Retinal pigment epithelial cell (primary cell): ENCODE measurements at regions not wholly inside any gene's neighbourhood (a gene's known extent, or its start where the extent isn't known, plus 50 kb on each side); places are given as distances from the start of the nearest gene placed in this dataset.

Source experiments
- DNase-seq: peaks from one replicate; pipeline ENCODE4 v3.0.0-alpha.2; 2010; ENCODE audit warnings: low read depth
- H3K4me3 ChIP-seq: 2 replicates; pipeline ENCODE4 v1.5.1; 2011; ENCODE audit warnings: mild to moderate bottlenecking, low read length, control low read depth, moderate library complexity
- TF ChIP-seq, protein P1 (sequence below): conservative IDR thresholded peaks from 2 replicates; pipeline ENCODE4 v1.5.1; 2011; ENCODE audit warnings: low read depth, low read length, control low read depth, inconsistent platforms

DNA sequence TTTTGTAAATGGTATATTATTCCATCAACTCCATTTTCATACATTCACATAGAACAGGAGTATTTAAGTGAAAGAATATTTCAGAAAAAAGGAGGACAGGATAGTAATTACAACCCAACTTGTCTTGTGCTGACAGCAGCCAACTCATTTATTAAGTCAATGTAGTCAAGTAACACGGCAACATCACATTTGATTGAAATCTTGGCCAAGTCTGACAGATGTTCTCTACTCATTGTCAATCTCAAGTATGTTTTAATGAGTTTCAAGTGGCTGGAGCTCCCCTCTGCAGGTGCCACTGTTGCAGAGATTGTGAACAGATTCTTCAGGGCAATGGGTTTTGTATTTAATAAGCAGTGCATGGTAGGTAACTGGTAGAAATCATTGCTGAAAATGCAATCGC lies 332.5 kb downstream of the C4orf33 start:
- TF ChIP-seq, protein P1, sequence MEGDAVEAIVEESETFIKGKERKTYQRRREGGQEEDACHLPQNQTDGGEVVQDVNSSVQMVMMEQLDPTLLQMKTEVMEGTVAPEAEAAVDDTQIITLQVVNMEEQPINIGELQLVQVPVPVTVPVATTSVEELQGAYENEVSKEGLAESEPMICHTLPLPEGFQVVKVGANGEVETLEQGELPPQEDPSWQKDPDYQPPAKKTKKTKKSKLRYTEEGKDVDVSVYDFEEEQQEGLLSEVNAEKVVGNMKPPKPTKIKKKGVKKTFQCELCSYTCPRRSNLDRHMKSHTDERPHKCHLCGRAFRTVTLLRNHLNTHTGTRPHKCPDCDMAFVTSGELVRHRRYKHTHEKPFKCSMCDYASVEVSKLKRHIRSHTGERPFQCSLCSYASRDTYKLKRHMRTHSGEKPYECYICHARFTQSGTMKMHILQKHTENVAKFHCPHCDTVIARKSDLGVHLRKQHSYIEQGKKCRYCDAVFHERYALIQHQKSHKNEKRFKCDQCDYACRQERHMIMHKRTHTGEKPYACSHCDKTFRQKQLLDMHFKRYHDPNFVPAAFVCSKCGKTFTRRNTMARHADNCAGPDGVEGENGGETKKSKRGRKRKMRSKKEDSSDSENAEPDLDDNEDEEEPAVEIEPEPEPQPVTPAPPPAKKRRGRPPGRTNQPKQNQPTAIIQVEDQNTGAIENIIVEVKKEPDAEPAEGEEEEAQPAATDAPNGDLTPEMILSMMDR: no peak
- no peak for DNase-seq
- no peak overlapping the region for H3K4me3 ChIP-seq

DNA sequence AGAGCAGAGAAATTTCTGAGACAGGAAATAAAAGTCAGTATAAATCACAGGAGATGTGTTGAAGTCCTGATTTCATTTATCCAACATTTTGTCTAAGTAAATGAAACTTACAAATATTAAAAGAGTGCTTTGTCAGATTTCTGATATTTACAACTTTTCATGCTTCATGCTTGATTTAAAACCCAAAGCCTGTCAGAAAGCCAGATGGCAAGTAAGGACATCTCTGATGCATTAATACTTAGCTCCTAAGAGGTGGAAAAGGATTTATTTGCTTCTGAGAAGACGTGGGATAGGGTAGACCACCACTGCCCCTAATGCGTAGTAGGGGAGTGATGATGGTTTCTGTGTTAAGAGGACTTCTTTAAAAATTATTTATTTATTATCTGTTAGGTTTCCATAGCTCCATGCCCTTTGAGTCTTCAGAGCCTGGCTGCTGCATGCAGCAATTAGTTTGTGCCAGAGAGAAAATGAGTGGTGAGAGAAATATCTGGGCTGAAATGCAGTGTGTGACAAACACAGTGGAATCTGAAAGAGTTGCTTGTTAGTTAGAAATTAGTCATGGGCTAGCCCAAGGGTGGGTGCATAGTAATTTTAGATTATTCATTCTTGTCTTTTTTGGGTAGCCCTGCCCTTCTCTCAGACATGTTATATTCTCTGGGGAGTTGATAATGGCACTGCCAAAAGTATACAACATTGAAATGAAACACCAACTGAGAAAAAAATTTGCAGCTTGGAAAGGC lies 333.8 kb downstream of the C4orf33 start:
- DNase-seq: no peak
- TF ChIP-seq, protein P1: no peak
- H3K4me3 ChIP-seq: no peak overlapping the region

DNA sequence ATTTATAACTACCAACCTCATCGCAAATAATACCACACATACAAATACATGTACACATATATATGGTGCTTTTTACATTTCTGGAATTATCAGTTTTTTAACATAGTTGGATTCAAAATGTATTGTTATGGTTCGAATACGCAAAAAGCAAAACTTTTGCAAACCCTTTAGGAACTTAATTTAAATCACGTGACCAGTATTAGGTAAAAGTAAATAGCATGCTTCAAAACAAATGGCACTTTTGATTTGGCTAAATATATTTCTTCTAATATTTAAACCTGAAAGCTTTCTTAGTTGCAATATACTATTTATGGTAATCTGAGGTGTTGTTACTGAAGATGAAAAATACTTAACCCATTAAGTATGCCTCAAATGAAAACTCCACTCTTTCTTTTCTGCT lies 341.4 kb downstream of the C4orf33 start:
- TF ChIP-seq, protein P1: no peak
- H3K4me3 ChIP-seq: no peak overlapping the region
- DNase-seq: no peak

DNA sequence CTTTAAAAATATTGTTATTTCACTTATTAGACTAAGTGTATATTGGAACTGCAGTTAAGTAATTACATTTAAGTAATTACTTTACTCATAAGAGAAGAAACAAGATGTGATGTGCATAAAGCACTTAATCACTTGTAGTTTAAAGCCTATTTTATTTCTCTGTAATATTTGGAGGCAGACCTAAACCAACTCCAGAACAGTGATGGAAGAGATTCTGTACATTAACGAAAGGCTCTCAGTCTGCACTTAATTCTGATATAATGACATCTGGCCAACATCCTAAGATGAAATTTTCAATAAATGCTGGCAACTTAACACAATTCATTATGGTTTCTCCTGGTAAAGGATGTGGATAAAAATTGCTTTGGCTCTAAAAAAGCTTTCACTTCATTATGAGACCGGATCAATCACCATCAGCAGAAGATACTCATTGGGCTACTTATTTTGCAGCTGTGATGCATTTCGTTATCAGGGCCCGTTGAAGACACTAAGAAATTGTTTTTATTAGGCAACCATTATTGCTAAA lies 342.6 kb downstream of the C4orf33 start:
- no peak overlapping the region for H3K4me3 ChIP-seq
- DNase-seq: no peak
- TF ChIP-seq, protein P1: no peak

DNA sequence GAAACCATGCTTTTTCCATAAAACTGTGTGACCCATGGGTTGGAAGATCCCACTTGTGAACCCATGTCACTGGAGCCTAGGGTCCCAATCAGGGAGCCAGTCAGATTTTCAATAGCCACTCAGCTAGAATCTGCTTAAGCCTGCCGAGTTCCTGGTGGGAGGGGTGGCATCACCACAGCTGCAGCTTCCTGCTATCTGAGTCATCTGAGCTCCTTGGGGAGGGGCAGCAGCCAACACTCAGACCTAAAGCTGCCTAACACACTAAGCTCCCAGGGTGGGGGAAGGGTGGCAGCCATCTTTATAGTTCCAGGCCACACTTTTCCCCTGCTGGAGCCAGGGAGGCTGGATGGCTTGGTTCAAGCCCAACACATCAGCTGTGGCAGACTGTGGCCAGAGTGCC lies 350.1 kb downstream of the C4orf33 start:
- peak; percentile 21 for DNase-seq
- H3K4me3 ChIP-seq: no peak overlapping the region
- TF ChIP-seq, protein P1: no peak

DNA sequence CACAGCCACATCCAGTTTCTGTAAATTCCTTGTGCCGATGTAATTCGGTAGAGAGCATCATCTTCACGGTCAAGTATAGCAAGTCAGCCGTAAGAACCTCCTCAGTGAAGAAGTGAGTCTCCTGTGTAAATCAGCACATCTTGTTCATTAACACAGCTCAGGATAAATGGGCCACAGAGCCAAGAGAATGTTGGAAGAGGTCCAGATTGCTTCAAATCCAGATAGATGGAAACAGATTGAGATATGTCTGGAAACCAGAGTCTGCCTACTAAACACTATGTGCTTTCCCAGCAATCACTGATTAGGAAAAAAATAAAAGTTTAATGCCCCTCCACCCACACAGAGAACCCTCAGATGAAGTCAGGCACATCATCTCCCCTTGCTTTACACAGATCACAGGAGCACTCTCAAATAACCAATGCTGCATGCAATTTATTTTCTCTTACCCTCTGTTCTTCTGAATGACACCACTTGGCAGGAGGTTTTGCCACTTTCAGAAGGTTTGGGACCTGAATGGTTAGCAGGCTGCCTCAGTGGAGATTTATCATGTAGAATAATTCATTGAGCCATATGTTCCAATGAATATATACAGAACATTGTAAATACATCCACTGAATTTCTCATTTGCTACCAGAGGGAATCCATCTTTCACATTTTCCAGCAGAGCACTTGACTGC lies 357.7 kb downstream of the C4orf33 start:
- TF ChIP-seq, protein P1: no peak
- peak; percentile 25 for DNase-seq
- no peak overlapping the region for H3K4me3 ChIP-seq
